Activated effector memory CD4-positive, alpha-beta T cell treated with Interleukin-2 at 50 U/mL for 16 hours (primary cell): ENCODE measurements at regions not wholly inside any gene's neighbourhood (a gene's known extent, or its start where the extent isn't known, plus 50 kb on each side); places are given as distances from the start of the nearest gene placed in this dataset.
"Not testable (repeated sequence)": the region's sequence is repeated elsewhere in the genome, so short reads cannot be mapped to it uniquely, and the experiment has no call there.

Experiments
- DNase-seq: peaks from one replicate; pipeline ENCODE4 v3.0.0-alpha.2; 2020

- no peak for DNase-seq
These were observed 1016.3 kb upstream of the SEMA6A start for GRCh38 chr5:117590944-117591343.

- no peak for DNase-seq
These were observed 1014.0 kb upstream of the SEMA6A start for GRCh38 chr5:117588611-117589010.

- DNase-seq: no peak
These were observed 1012.5 kb upstream of the SEMA6A start for GRCh38 chr5:117587111-117587510.

- no peak for DNase-seq
These were observed 994.0 kb upstream of the SEMA6A start for GRCh38 chr5:117568622-117569021.

- DNase-seq: no peak
These were observed 993.5 kb upstream of the SEMA6A start for GRCh38 chr5:117568126-117568525.

GRCh38 chr5:117562647-117563046 is 988.0 kb upstream of the SEMA6A start:
- no peak for DNase-seq

GRCh38 chr5:117561531-117561930 is 986.9 kb upstream of the SEMA6A start:
- no peak for DNase-seq

- no peak for DNase-seq
These were observed 984.6 kb upstream of the SEMA6A start for GRCh38 chr5:117559005-117559844.

- DNase-seq: no peak
These were observed 976.6 kb upstream of the SEMA6A start for GRCh38 chr5:117551236-117551635.

GRCh38 chr5:117547192-117547591 is 972.6 kb upstream of the SEMA6A start:
- no peak for DNase-seq

GRCh38 chr5:117539692-117540091 is 965.1 kb upstream of the SEMA6A start:
- no peak for DNase-seq

- no peak for DNase-seq
These were observed 959.2 kb upstream of the SEMA6A start for GRCh38 chr5:117533792-117534191.

- not testable (repeated sequence) for DNase-seq
These were observed 958.5 kb upstream of the SEMA6A start for GRCh38 chr5:117533051-117533670.

GRCh38 chr5:117519957-117520500 is 945.4 kb upstream of the SEMA6A start:
- DNase-seq: no peak

- DNase-seq: no peak
These were observed 929.7 kb upstream of the SEMA6A start for GRCh38 chr5:117504305-117504704.

GRCh38 chr5:117497601-117498000 is 923.0 kb upstream of the SEMA6A start:
- DNase-seq: no peak

GRCh38 chr5:117496801-117497200 is 922.2 kb upstream of the SEMA6A start:
- DNase-seq: no peak

- no peak for DNase-seq
These were observed 919.6 kb upstream of the SEMA6A start for GRCh38 chr5:117494188-117494587.

GRCh38 chr5:117488976-117489500 is 914.4 kb upstream of the SEMA6A start:
- no peak for DNase-seq

GRCh38 chr5:117487556-117487955 is 912.9 kb upstream of the SEMA6A start:
- DNase-seq: no peak

- no peak for DNase-seq
These were observed 912.3 kb upstream of the SEMA6A start for GRCh38 chr5:117486879-117487391.

GRCh38 chr5:117486261-117486660 is 911.6 kb upstream of the SEMA6A start:
- no peak for DNase-seq

- DNase-seq: no peak
These were observed 901.3 kb upstream of the SEMA6A start for GRCh38 chr5:117475919-117476318.

GRCh38 chr5:117473165-117473564 is 898.5 kb upstream of the SEMA6A start:
- DNase-seq: no peak
